ENCODE measurements at regions not wholly inside any gene's neighbourhood (a gene's known extent, or its start where the extent isn't known, plus 50 kb on each side); places are given as distances from the start of the nearest gene placed in this dataset.
A peak's percentile ranks its signal among the peaks of the same experiment; 100 is the strongest.

DNA sequence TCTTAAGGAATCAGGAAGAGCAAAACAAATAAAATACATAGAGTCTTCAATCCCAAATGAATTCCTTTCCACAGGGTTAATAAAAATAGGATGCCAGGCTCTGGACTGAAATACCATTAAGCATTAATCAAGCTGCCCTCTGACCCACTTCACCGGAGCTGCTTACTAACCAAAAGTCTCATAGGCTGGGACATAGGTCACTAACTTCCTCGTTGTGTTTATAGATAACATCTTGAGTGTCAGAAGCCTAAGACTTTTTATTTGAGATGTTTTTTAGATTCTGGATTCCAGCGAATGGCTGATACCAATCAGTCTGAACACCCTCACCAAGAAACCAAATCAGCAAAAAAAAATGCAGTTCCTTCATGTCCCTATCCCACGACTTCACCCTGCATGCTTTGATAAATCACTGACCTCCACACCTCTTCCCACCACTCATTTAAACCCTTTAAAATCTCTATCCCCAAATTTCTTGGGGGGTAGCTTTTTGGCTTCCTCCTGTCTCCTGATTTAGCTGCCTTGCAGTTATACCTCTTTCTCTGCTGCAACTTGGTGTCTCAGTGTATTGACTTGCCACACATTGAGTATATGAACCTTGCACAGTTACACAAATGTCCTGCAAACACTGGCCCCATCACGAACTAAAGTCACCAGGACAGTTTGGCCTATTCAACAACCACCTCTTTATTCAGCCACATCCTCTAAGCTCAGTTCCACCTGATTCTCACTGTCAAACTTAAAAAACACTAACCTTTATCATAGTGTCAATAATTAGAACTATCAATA, 399.3 kb downstream of the METTL4 start:
- TF ChIP-seq, protein P1, sequence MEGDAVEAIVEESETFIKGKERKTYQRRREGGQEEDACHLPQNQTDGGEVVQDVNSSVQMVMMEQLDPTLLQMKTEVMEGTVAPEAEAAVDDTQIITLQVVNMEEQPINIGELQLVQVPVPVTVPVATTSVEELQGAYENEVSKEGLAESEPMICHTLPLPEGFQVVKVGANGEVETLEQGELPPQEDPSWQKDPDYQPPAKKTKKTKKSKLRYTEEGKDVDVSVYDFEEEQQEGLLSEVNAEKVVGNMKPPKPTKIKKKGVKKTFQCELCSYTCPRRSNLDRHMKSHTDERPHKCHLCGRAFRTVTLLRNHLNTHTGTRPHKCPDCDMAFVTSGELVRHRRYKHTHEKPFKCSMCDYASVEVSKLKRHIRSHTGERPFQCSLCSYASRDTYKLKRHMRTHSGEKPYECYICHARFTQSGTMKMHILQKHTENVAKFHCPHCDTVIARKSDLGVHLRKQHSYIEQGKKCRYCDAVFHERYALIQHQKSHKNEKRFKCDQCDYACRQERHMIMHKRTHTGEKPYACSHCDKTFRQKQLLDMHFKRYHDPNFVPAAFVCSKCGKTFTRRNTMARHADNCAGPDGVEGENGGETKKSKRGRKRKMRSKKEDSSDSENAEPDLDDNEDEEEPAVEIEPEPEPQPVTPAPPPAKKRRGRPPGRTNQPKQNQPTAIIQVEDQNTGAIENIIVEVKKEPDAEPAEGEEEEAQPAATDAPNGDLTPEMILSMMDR (IDR thresholded peaks at IDR 0.05; ENCODE audit: insufficient read depth, low read depth, low read length), result no peak
- no peak for DNase-seq (ENCODE audit: low read depth)
- no peak overlapping the region for H3K4me3 ChIP-seq (ENCODE audit: low read depth, low read length)

DNA sequence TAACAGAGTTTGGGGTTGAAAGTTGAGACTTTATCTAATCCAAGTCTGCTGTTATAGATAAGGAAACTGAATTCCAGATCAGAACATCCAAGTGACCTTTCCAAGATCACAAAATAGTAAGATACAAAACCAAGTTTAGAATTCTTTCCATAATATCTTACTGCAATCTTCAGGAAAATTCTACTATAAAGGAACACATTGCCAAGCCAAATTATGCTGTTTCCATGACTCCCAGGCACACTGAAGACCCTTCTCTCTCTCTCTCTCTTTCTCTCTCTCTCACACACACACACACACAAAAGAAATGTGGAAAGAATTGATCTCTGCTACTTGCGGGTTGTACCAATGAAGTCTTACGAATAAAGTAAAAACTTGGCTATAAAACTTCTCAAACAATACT, 398.4 kb downstream of the METTL4 start:
- H3K4me3 ChIP-seq (ENCODE audit: low read depth, low read length), result no peak overlapping the region
- no peak for DNase-seq (ENCODE audit: low read depth)
- TF ChIP-seq, protein P1 (IDR thresholded peaks at IDR 0.05; ENCODE audit: insufficient read depth, low read depth, low read length), result no peak

DNA sequence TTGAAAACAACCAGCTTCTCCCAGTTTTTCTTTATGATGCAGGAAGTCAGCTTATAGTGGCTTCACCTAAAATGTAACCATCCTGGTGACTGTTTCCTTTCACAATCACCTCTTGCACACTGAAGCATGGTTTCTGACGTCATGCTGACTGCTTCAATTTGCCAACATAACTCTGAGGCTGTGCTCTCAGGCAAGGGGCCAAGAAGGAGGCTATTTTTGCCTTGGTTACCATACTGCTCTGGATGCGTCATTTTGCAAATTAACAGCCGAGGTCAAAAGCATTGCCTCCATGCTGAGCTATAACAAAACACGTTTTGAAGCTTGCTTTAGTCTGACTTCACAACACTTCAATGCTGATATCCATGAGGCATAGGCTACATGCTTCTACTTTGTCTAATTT, 397.8 kb downstream of the METTL4 start:
- peak; percentile 87 for DNase-seq (ENCODE audit: low read depth)
- H3K4me3 ChIP-seq (ENCODE audit: low read depth, low read length), result no peak overlapping the region
- TF ChIP-seq, protein P1 (IDR thresholded peaks at IDR 0.05; ENCODE audit: insufficient read depth, low read depth, low read length), result no peak

DNA sequence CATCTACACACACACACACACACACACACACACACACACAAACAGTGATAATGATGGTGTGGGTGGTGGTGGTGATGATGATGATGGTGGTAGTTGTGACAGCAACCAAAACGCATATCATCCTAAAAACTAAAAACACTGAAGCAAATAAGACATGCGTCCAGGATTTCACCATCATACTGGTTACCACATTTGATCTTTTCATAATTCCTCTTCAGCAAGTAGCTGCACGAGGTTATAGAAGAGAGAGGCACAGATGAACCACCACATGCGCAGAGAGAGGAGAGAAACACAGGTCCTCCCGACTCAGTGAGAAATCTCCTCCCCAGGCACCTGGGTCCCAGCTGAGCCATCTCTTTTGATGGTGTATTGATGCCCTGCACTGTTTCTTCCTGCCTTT, 393.3 kb downstream of the METTL4 start:
- TF ChIP-seq, protein P1 (IDR thresholded peaks at IDR 0.05; ENCODE audit: insufficient read depth, low read depth, low read length), result no peak
- H3K4me3 ChIP-seq (ENCODE audit: low read depth, low read length), result no peak overlapping the region
- no peak for DNase-seq (ENCODE audit: low read depth)

DNA sequence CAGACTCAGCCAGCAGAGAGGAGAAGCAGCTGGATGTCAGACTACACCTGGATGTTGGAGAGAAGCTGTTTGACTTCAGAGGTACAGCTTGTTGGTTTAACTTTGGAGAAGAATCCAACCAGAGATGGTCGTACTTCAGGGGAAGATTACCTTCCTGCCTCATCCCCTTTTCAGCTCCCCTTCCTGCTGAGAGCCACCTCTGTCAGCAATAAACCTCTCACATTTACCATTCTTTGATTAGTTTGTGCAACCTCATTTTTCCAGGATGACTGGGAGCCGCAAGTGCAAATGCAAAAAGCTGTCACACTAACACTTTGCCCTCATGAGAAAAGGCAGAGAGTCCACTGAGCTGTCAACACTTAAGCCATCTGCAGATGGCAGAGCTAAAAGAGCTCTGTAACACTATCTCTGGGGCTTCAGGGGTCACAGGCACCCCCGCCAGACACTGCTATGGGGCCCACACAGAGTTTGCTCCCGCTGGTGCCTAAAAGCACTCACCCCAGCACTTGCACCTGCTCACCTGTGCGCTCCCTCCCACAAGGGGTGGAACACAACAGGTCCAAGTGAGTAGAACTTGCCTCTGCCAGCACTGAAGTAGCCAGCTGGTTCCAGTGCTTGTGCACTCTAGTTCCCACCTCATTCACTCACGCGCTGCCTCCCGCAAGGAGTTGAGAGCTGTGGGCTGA, 391.7 kb downstream of the METTL4 start:
- DNase-seq (ENCODE audit: low read depth), result no peak
- TF ChIP-seq, protein P1 (IDR thresholded peaks at IDR 0.05; ENCODE audit: insufficient read depth, low read depth, low read length), result no peak
- no peak overlapping the region for H3K4me3 ChIP-seq (ENCODE audit: low read depth, low read length)

DNA sequence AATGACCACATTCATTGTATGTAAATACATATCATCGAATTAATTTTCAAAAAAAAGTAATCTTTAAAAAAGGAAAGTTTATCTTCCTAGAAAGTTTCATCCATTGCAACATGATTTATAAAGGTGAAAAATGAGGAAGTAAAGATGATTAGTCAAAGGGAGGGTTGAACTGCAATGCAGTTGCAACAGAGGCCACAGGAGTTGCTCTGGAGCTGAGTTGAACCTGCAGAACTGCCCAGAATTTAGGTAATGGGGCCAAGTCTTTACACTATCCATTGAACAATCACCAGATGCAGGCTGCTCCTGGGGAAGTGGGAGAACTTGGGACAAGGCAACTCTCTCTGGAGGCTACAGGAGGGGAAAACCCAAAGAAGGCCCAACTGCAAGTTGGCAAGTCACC, 390.7 kb downstream of the METTL4 start:
- DNase-seq (ENCODE audit: low read depth), result no peak
- no peak overlapping the region for H3K4me3 ChIP-seq (ENCODE audit: low read depth, low read length)
- TF ChIP-seq, protein P1 (IDR thresholded peaks at IDR 0.05; ENCODE audit: insufficient read depth, low read depth, low read length), result no peak

Measured in fibroblast of villous mesenchyme (primary cell).